ENCODE measurements at regions not wholly inside any gene's neighbourhood (a gene's known extent, or its start where the extent isn't known, plus 50 kb on each side); places are given as distances from the start of the nearest gene placed in this dataset.
A peak's percentile ranks its signal among the peaks of the same experiment; 100 is the strongest.
"Not testable (repeated sequence)": the region's sequence is repeated elsewhere in the genome, so short reads cannot be mapped to it uniquely, and the experiment has no call there.

- no peak for DNase-seq (ENCODE audit: low read depth, low spot score)
These were observed 417.6 kb downstream of the SOX11 start for GRCh38 chr2:6109831-6110230.

DNA sequence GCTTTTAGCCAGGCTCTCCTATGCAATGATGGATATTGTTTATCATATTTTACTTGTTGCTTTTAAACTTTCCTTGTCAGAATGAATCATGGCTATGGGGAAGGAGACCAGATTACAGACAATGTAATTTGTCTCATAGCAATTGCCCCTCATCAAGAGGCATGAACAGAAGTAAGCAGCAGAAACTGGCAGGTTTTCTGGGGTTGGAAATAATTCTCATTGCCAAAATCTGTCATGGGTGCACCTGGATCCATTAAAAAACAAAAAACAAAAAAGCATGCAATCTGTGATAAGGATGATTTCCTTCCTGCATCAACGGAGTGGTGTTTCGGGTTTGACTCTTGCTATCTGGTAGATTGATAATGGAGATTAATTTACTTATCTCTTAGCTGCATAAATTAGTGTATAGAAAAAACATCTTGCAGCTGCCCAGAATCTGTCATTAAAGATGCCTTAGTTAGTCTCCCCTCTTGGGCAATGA is 419.6 kb downstream of the SOX11 start:
- DNase-seq (ENCODE audit: low read depth, low spot score): no peak

- DNase-seq (ENCODE audit: low read depth, low spot score): no peak
These were observed 421.6 kb downstream of the SOX11 start for GRCh38 chr2:6113786-6114185.

- DNase-seq (ENCODE audit: low read depth, low spot score): no peak
These were observed 435.5 kb downstream of the SOX11 start for GRCh38 chr2:6127718-6128117.

- no peak for DNase-seq (ENCODE audit: low read depth, low spot score)
These were observed 447.0 kb downstream of the SOX11 start for GRCh38 chr2:6139142-6139541.

- DNase-seq (ENCODE audit: low read depth, low spot score): no peak
These were observed 447.7 kb downstream of the SOX11 start for GRCh38 chr2:6139916-6140315.

GRCh38 chr2:6140509-6140908 is 448.3 kb downstream of the SOX11 start:
- DNase-seq (ENCODE audit: low read depth, low spot score): no peak

DNA sequence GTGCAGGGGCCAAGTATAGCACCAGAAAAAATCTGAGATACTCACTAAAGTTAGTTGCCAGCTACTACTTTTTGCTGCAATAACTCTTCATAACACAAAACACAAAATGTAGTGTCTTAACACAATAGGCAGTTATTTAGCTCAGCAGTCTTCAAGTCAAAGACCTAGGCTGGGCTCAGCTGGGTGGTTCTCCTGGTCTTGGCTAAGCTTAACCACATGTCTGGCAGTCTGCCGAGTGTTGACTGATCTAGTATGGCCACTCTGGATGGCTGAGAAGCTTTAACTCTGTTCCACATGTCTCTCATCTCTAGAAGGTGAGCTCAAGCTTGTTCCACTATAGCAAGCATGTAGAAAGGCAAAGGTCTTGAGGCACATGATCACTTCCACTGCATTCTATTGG is 451.6 kb downstream of the SOX11 start:
- no peak for DNase-seq (ENCODE audit: low read depth, low spot score)

DNA sequence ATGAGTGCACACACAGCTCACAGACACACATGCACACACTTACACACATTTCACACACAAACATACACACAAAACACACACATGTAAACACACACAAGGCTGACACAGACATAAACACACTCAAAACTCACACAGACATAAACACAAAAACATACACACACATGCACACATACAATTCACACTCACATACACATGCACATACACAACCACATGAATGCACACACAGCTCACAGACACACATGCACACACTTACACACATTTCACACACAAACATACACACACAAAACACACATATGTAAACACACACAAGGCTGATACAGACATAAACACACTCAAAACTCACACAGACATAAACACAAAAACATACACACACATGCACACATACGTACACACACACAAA is 455.0 kb downstream of the SOX11 start:
- DNase-seq (ENCODE audit: low read depth, low spot score): not testable (repeated sequence)

DNA sequence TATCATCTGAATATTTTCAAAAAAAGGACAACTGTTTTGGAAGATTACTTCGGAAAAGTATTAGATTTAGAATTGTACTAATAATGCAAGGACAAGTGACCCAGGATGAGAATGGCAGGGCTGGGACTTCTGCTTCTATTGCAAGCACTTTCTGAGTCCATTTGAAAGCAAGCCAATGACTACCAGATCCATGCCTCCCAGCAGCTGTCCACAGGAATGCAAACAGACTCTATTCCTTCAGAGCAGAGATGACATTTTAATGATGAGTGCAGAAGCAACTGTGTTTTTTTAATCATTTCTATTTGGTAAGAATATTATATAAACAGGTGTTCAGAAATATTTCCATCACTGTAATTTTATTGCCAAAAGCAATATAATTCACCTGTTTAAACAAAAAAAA is 456.7 kb downstream of the SOX11 start:
- no peak for DNase-seq (ENCODE audit: low read depth, low spot score)

DNA sequence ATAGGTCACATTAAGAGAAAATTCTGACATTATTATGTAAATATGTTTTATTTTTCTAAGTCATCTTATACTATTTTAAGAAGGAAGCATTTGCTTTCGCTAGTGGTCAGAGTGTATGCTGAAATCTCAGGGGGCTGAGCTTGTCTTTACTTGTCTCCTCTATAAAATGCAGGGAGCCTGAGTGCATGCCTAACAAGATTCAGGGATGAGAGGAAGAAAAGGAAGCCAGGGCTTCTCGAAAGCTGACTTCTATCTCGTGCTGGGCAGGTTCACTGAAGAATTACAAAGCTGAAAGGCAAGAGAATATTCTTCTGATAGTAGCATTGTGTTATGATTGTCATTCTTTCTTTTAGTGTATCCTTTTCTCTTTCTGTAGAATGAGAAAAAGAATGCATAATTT is 467.4 kb downstream of the SOX11 start:
- no peak for DNase-seq (ENCODE audit: low read depth, low spot score)

DNA sequence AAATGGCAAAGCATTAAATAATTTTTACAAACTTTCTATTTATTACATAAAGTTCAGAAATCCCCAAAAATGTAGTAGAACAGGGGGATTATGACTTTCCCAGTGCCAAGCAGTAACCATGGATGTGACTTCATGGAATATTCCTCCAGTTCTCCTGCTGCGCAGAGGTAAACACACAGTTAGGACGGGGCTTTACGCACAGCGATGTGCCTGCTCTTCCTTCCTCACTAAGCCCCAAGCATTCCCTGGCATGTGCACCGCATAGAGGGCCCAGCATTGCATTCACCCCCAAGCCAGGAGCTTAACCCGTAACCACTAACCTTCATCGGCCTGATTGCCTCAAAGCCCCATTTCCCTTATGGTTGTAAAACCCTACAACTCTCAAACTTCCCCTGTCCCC is 471.7 kb downstream of the SOX11 start:
- no peak for DNase-seq (ENCODE audit: low read depth, low spot score)

DNA sequence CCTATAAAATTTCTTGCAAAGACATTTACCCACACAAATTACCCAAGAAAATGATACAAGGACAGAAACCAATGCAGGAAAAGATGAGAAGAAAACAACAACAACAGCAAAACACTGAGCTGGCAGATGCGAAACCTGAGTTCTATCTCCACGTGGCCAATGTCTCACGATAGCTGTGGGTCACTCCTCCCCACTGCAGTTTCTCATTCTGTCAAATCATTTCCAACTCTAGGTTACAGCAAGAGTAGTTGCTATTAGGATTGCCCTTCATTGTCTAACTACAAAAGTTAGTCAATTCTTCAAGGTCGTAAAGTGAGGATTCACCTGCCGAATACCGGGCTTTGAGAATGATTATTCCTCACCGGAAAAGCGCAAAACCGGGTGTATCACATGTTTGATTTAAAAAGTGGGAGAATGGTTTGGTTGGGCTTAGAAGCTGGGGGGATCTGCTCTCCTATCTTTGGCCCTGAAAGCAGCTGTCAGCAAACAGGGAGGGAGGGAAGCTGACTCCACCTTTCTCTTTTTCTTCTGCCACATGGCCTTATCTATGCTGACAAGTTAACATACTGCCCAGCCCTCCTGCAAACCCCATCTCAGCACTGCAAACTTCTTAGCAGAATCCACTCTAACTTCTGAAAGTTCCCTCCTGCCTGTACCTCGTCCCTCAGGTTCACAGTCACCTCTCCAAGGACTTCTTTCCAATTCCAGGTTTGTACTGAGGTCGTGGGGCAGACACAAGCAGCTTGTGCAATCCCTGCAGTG is 473.0 kb downstream of the SOX11 start:
- DNase-seq (ENCODE audit: low read depth, low spot score): no peak

GRCh38 chr2:6167592-6168138 is 475.5 kb downstream of the SOX11 start:
- no peak for DNase-seq (ENCODE audit: low read depth, low spot score)

GRCh38 chr2:6168485-6168884 is 476.3 kb downstream of the SOX11 start:
- DNase-seq (ENCODE audit: low read depth, low spot score): no peak

- DNase-seq (ENCODE audit: low read depth, low spot score): no peak
These were observed 479.1 kb downstream of the SOX11 start for GRCh38 chr2:6171294-6171693.

DNA sequence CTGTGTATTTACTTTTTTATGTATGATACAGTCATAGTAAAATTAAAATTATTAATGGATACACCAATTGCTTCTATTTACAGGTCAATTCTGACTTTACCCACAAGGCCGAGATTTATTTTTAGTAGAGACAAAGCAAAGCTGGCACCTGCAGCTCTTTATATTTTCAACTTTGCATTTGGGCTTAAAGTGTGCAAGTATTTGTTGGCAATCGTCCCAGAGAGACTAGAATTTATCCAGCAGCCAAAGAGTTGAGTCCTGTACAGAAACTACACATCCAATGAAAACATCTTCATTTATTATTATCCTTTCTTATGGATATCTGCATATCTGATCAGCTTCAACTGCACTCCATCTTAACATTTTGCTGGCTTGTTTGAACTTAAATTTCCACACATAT is 485.6 kb downstream of the SOX11 start:
- DNase-seq (ENCODE audit: low read depth, low spot score): no peak

DNA sequence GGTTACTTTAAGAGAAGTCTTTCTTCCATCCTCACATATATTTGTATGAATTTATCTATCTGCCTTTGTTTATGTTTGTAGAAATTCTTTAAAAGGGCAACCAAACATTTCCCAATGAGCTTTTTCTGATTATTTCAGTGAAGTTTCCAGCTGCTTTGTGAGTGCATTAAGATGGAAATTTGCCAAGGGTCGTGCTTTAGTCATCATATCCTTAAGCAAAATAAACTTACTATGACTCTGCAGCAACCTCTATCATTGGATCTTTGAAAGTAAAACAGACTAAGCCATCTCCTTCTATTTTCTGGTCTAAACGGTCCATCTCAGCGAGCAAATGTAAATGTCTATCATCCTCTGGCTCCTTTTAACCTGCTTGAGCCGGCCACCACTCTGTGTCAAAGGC is 489.3 kb downstream of the SOX11 start:
- DNase-seq (ENCODE audit: low read depth, low spot score): peak; percentile 85

- DNase-seq (ENCODE audit: low read depth, low spot score): peak; percentile 61
These were observed 489.7 kb downstream of the SOX11 start for GRCh38 chr2:6181926-6182325.

DNA sequence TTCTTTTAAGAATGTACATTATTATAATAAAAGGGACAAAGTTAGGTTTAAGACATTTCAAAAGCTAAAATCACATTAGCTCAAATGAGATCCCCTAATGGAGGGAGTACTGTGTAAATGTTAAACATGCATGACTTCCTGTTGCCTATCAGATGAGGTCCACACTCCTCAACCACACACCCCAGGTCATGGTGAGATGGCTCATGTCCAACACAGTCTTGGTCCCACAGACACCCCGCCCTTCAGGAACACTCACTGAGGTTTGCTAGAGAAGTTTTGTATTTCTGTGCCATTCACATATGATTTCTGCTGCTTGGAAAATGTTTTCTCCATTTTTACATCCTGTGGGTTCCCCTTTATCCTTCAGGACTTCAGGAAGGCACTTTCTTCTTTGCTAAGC is 491.0 kb downstream of the SOX11 start:
- DNase-seq (ENCODE audit: low read depth, low spot score): no peak

- DNase-seq (ENCODE audit: low read depth, low spot score): no peak
These were observed 492.5 kb downstream of the SOX11 start for GRCh38 chr2:6184532-6185292.

DNA sequence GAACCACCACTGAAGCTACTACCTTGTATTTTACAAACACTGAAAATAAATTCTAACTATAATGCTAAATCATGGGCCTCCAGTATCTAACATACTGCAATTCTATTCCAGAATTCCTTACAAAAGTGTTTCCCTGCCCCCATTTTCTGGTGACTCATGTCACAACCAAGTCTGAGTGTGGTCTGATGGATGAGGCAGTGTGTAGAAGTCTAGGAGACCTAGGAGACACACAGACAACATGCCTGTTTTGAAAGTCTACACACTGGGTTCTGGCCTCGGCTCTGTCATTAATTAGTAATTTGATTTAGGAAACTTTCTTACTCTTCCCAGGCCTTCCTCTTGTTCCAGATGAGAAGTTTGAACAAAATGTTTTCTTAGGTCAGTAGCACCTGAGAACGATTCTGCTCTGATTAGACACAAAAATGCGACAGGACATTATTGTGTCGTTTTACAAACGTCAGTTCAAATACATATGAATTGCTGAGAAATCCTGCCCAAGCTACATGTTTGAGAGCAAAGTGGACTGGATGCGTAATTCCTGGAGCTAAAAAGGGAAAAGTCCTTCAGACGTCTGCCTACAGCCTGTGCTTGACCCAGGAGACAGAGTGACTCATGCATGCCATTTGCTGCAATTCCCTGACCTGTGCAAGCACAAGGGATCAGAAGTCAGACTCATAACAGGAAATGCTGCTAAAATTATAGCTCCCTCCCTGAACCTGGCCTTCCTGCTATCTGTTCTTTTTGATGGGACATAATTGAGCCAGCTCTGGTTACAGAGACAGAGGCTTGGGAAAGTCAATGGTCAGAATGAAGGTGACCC is 494.4 kb downstream of the SOX11 start:
- no peak for DNase-seq (ENCODE audit: low read depth, low spot score)

All from smooth muscle cell of the brain vasculature (primary cell).